ENCODE measurements at regions not wholly inside any gene's neighbourhood (a gene's known extent, or its start where the extent isn't known, plus 50 kb on each side); places are given as distances from the start of the nearest gene placed in this dataset.
"Not testable (repeated sequence)": the region's sequence is repeated elsewhere in the genome, so short reads cannot be mapped to it uniquely, and the experiment has no call there.

- no peak for TF ChIP-seq HOXB5 (CRISPR knock-in tag; IDR thresholded peaks at IDR 0.05)
Measured at GRCh38 chr10:52950578-52950977, 178.0 kb upstream of the MBL2 start (continued).

GRCh38 chr10:52949899-52950298 is 177.3 kb upstream of the MBL2 start:
- CTCF ChIA-PET: no interaction called here
- Histone ChIP-seq H3K4me2 (no peak overlapping the region), H3K4me3 (no peak overlapping the region), H3K4me1 (no peaks in the 10 kb centered on the region), H3K27ac (no peak overlapping the region), H3K9me3 (no peaks in the 10 kb centered on the region; the same call in 2 of the 3 replicates)
- no peak for FAIRE-seq
- POLR2A ChIA-PET: no interaction called here
- TF ChIP-seq MYC (IDR thresholded peaks at IDR 0.05; ENCODE audit: borderline replicate concordance, low read length) (no peak), RNF2 (IDR thresholded peaks at IDR 0.05; ENCODE audit: borderline replicate concordance, low read depth) (no peak), PHF8 (IDR thresholded peaks at IDR 0.05; ENCODE audit: borderline replicate concordance, low read depth) (no peak), MAZ (IDR thresholded peaks at IDR 0.05; ENCODE audit: borderline replicate concordance, low read depth, low read length) (no peak), SMC3 (IDR thresholded peaks at IDR 0.05) (no peak), JUNB (IDR thresholded peaks at IDR 0.05) (no peak), HDAC2 (IDR thresholded peaks at IDR 0.05) (no peak), CBX8 (IDR thresholded peaks at IDR 0.05) (no peak), EHF (CRISPR knock-in tag; IDR thresholded peaks at IDR 0.05) (no peak), HOXB5 (CRISPR knock-in tag; IDR thresholded peaks at IDR 0.05) (no peak), HES2 (IDR thresholded peaks at IDR 0.05) (no peak)
- ATAC-seq: no peak
- 24% methylated on average over 13 of the region's 13 CpGs for WGBS (ENCODE audit: missing lambda C conversion rate)
- peak in 1 of 2 experiments; percentile 2 for DNase-seq (ENCODE audit: low read depth in 1 of 2, low spot score in 1 of 2)

GRCh38 chr10:52946486-52946885 is 173.9 kb upstream of the MBL2 start:
- ChIA-PET POLR2A (no interaction called here), CTCF (no interaction called here)
- H3K9me3 ChIP-seq: no peaks in the 10 kb centered on the region; the same call in 2 of the 3 replicates
- DNase-seq (ENCODE audit: low read depth in 1 of 2, low spot score in 1 of 2) (no peak), FAIRE-seq (no peak), ATAC-seq (no peak)
- no peak overlapping the region for H3K27ac ChIP-seq
- no peaks in the 10 kb centered on the region for H3K4me1 ChIP-seq
- no peak for TF ChIP-seq TFCP2L1 (CRISPR knock-in tag; IDR thresholded peaks at IDR 0.05)
- no peak for TF ChIP-seq HMGXB4 (CRISPR knock-in tag; IDR thresholded peaks at IDR 0.05; ENCODE audit: borderline replicate concordance)
- no peak for TF ChIP-seq HOXA7 (CRISPR knock-in tag; IDR thresholded peaks at IDR 0.05)
- TF ChIP-seq REST (IDR thresholded peaks at IDR 0.05): no peak
- no peak for TF ChIP-seq MYC (IDR thresholded peaks at IDR 0.05; ENCODE audit: borderline replicate concordance, low read length)
- H3K4me3 ChIP-seq: no peak overlapping the region
- H3K4me2 ChIP-seq: no peak overlapping the region
- whole genome bisulfite sequencing (ENCODE audit: missing lambda C conversion rate): 50% methylated on average over 5 of the region's 5 CpGs

GRCh38 chr10:52945521-52945920 is 172.9 kb upstream of the MBL2 start:
- WGBS (ENCODE audit: missing lambda C conversion rate): 23% methylated on average over 4 of the region's 4 CpGs

More at GRCh38 chr10:52945521-52945920, 172.9 kb upstream of the MBL2 start:
- FAIRE-seq; POLR2A ChIA-PET; H3K4me2 ChIP-seq; CTCF ChIA-PET; H3K9me3 ChIP-seq; DNase-seq (ENCODE audit: low read depth in 1 of 2, low spot score in 1 of 2); ATAC-seq; H3K4me1 ChIP-seq; H3K27ac ChIP-seq; H3K4me3 ChIP-seq: not testable (repeated sequence)

Data from A549 (cell line).